DMS79 (cell line): ENCODE measurements at regions not wholly inside any gene's neighbourhood (a gene's known extent, or its start where the extent isn't known, plus 50 kb on each side); places are given as distances from the start of the nearest gene placed in this dataset.
"Not testable (repeated sequence)": the region's sequence is repeated elsewhere in the genome, so short reads cannot be mapped to it uniquely, and the experiment has no call there.

Source experiments
- DNase-seq: peaks from one replicate; lab custom pipeline; 2025; lab: John Stamatoyannopoulos, UW

GRCh38 chr6:8659404-8660189 is 224.3 kb upstream of the SLC35B3 start:
- no peak for DNase-seq

- DNase-seq = no peak
These were observed 223.1 kb upstream of the SLC35B3 start for GRCh38 chr6:8658416-8658815.

- no peak for DNase-seq
These were observed 222.2 kb upstream of the SLC35B3 start for GRCh38 chr6:8657522-8657921.

- DNase-seq = no peak
These were observed 220.5 kb upstream of the SLC35B3 start for GRCh38 chr6:8655670-8656454.

GRCh38 chr6:8652710-8653109 is 217.4 kb upstream of the SLC35B3 start:
- no peak for DNase-seq

GRCh38 chr6:8651998-8652397 is 216.7 kb upstream of the SLC35B3 start:
- DNase-seq = no peak

- DNase-seq = no peak
These were observed 209.9 kb upstream of the SLC35B3 start for GRCh38 chr6:8645212-8645611.

- DNase-seq = no peak
These were observed 209.0 kb upstream of the SLC35B3 start for GRCh38 chr6:8644306-8644705.

- no peak for DNase-seq
These were observed 207.5 kb upstream of the SLC35B3 start for GRCh38 chr6:8642854-8643253.

GRCh38 chr6:8642131-8642530 is 206.8 kb upstream of the SLC35B3 start:
- no peak for DNase-seq

- no peak for DNase-seq
These were observed 204.7 kb upstream of the SLC35B3 start for GRCh38 chr6:8639928-8640649.

GRCh38 chr6:8637896-8638597 is 202.7 kb upstream of the SLC35B3 start:
- DNase-seq = no peak

GRCh38 chr6:8633762-8634161 is 198.4 kb upstream of the SLC35B3 start:
- DNase-seq = no peak

- DNase-seq = no peak
These were observed 193.4 kb upstream of the SLC35B3 start for GRCh38 chr6:8628736-8629135.

- no peak for DNase-seq
These were observed 192.7 kb upstream of the SLC35B3 start for GRCh38 chr6:8628063-8628462.

GRCh38 chr6:8627085-8627861 is 191.9 kb upstream of the SLC35B3 start:
- DNase-seq = no peak

- DNase-seq = no peak
These were observed 189.3 kb upstream of the SLC35B3 start for GRCh38 chr6:8624665-8625064.

- DNase-seq = no peak
These were observed 188.1 kb upstream of the SLC35B3 start for GRCh38 chr6:8623441-8623840.

- no peak for DNase-seq
These were observed 184.5 kb upstream of the SLC35B3 start for GRCh38 chr6:8619853-8620252.

GRCh38 chr6:8619408-8619807 is 184.1 kb upstream of the SLC35B3 start:
- not testable (repeated sequence) for DNase-seq

GRCh38 chr6:8608737-8609136 is 173.4 kb upstream of the SLC35B3 start:
- DNase-seq = no peak
